GM12878 (cell line): ENCODE measurements at regions not wholly inside any gene's neighbourhood (a gene's known extent, or its start where the extent isn't known, plus 50 kb on each side); places are given as distances from the start of the nearest gene placed in this dataset.

Source experiments
- ATAC-seq: fragments of 200-7000 bp; cut with Tn5 transposase; 3 replicates; pipeline ENCODE4 v1.9.1; 2020; ENCODE audit warnings: mild to moderate bottlenecking, moderate library complexity
- BruUV-seq: library from RNA; stranded (reverse); fragments of 400-500 nt; replicated peaks from 2 replicates; lab custom pipeline; 2021; lab: Mats Ljungman, UMichigan
- CTCF ChIA-PET: fragments of 300-600 bp; sonication (Branson Sonifier 250); formaldehyde crosslinking; extraction: SDS; loops from one replicate; lab custom pipeline; 2021; ENCODE audit warnings: inconsistent platforms; lab: Yijun Ruan, JAX
- POLR2A ChIA-PET: fragments of 350-600 bp; formaldehyde crosslinking; extraction: SDS; loops from one replicate; lab custom pipeline; 2021; ENCODE audit warnings: inconsistent platforms; lab: Charles Lee
- RAD21 ChIA-PET: fragments of 300-600 bp; sonication (Branson Sonifier 250); formaldehyde crosslinking; loops from one replicate; lab custom pipeline; 2023; ENCODE audit warnings: antibody characterized with exemption; ENCODE audit not compliant: unreplicated experiment; lab: Charles Lee
- SMC1A ChIA-PET: fragments of 300-600 bp; sonication (Branson Sonifier 250); formaldehyde crosslinking; loops from one replicate; lab custom pipeline; 2023; ENCODE audit not compliant: unreplicated experiment, uncharacterized antibody; lab: Charles Lee
- DNase-seq: peaks from one replicate; pipeline ENCODE4 v3.0.0-alpha.2; 2011; ENCODE audit warnings: low read depth, low spot score
- FAIRE-seq: peaks from 3 replicates; lab custom pipeline; 2011; peaks lifted over from hg19 to GRCh38; lab: Jason Lieb, UNC
- H2AFZ ChIP-seq: 2 replicates; pipeline ENCODE4 v1.6.0; 2011; ENCODE audit warnings: low read depth, low read length, control low read depth; ENCODE audit not compliant: control insufficient read depth
- H3K27ac ChIP-seq: 2 replicates; pipeline ENCODE4 v1.5.1; 2011; ENCODE audit warnings: control low read depth; ENCODE audit not compliant: control insufficient read depth, insufficient read depth
- H3K27me3 ChIP-seq, 2 experiments: replicated peaks in 1 of 2; 2 replicates each; pipeline versions ENCODE4 v1.6.0 to v1.6.1; 2011; ENCODE audit warnings: low read length in 1 of 2; ENCODE audit not compliant: control insufficient read depth in 2 of 2, insufficient read depth in 2 of 2
- H3K36me3 ChIP-seq, 2 experiments: 2 replicates each; pipeline ENCODE4 v1.5.1; 2011; ENCODE audit warnings: low read length in 1 of 2; ENCODE audit not compliant: control insufficient read depth in 2 of 2, insufficient read depth in 2 of 2
- H3K4me1 ChIP-seq: 2 replicates; pipeline ENCODE4 v1.6.1; 2011; ENCODE audit warnings: mild to moderate bottlenecking, low read length, moderate library complexity, mixed read lengths; ENCODE audit not compliant: control insufficient read depth, insufficient read depth
- H3K4me2 ChIP-seq: 2 replicates; pipeline ENCODE4 v1.6.0; 2011; ENCODE audit warnings: control low read depth; ENCODE audit not compliant: control insufficient read depth, insufficient read depth
- H3K4me3 ChIP-seq: fragments of 200-600 bp; sonication (generic); 2 replicates; pipeline ENCODE4 v1.5.1; 2016
- H3K79me2 ChIP-seq: 2 replicates; pipeline ENCODE4 v1.6.0; 2011; ENCODE audit warnings: low read length; ENCODE audit not compliant: control insufficient read depth, insufficient read depth
- H3K9ac ChIP-seq: 2 replicates; pipeline ENCODE4 v1.8.0; 2011; ENCODE audit warnings: low read length, control low read depth, mixed read lengths; ENCODE audit not compliant: control insufficient read depth, insufficient read depth
- H3K9me3 ChIP-seq: replicated peaks from 3 replicates; pipeline ENCODE4 v1.5.1; 2011; ENCODE audit warnings: mild to moderate bottlenecking, low read length; ENCODE audit not compliant: control insufficient read depth, insufficient read depth
- H4K20me1 ChIP-seq: 2 replicates; pipeline ENCODE4 v1.6.0; 2011; ENCODE audit not compliant: control insufficient read depth, insufficient read depth
- CHD2 ChIP-seq: IDR thresholded peaks from 2 replicates; pipeline ENCODE4 v1.6.1; 2011; ENCODE audit warnings: low read depth, low read length, improper control_type of control experiment, borderline replicate concordance
- E4F1 ChIP-seq: fragments of 450-650 bp; IDR thresholded peaks from 2 replicates; pipeline ENCODE4 v1.6.1; 2018; ENCODE audit warnings: borderline replicate concordance, mild to moderate bottlenecking; ENCODE audit not compliant: partially characterized antibody
- REST ChIP-seq: IDR thresholded peaks from 2 replicates; pipeline ENCODE4 v1.6.1; 2012; ENCODE audit warnings: mild to moderate bottlenecking, low read depth, low read length
- SMC3 ChIP-seq: IDR thresholded peaks from 2 replicates; pipeline ENCODE4 v1.6.1; 2011; ENCODE audit warnings: low read length, improper control_type of control experiment, borderline replicate concordance
- SP1 ChIP-seq: IDR thresholded peaks from one replicate; pipeline ENCODE4 v1.6.1; 2011; ENCODE audit warnings: low read depth, low read length
- TCF7 ChIP-seq: IDR thresholded peaks from 2 replicates; pipeline ENCODE4 v1.6.1; 2014; ENCODE audit warnings: antibody characterized with exemption, borderline replicate concordance
- WGBS: methylation state at CpG from one replicate; pipeline ENCODE4 v1.1.6; 2016; ENCODE audit warnings: low lambda C conversion rate; ENCODE audit not compliant: insufficient replicate concordance, insufficient coverage; ENCODE audit errors: missing lambda C conversion rate; 5-methylcytosine and 5-hydroxymethylcytosine counted together
- in situ Hi-C: fragments of 300-500 bp; cut with MboI; formaldehyde crosslinking; loops from 9 replicates; pipeline ENCODE4 v1.14.3; 2018; ENCODE audit warnings: mixed read lengths
- intact Hi-C: fragments of 100-400 bp; cut with micrococcal nuclease; formaldehyde crosslinking; loops from one replicate; pipeline ENCODE4 v1.14.2; 2022; ENCODE audit not compliant: unreplicated experiment

- Histone ChIP-seq H3K36me3 (no peaks in the 10 kb centered on the region), H3K9me3 (no peaks in the 10 kb centered on the region), H3K4me1 (no peaks in the 10 kb centered on the region), H3K27ac (no peak overlapping the region), H3K9ac (no peak overlapping the region), H3K27me3 (no peaks in the 10 kb centered on the region), H3K4me3 (no peak overlapping the region), H2AFZ (no peak overlapping the region), H3K79me2 (no peaks in the 10 kb centered on the region), H4K20me1 (no peaks in the 10 kb centered on the region), H3K4me2 (no peak overlapping the region)
- WGBS: 13% methylated on average over 5 of the region's 5 CpGs
- RAD21 ChIA-PET: no interaction called here
- DNase-seq (no peak), ATAC-seq (no peak), FAIRE-seq (no peak)
- in situ Hi-C loops (no loop called here), intact Hi-C loops (no loop called here)
- no TSS peak for BruUV-seq
- POLR2A ChIA-PET: no interaction called here
- SMC1A ChIA-PET: no interaction called here
- TF ChIP-seq E4F1 (no peak), CHD2 (no peak), SP1 (no peak), SMC3 (no peak), TCF7 (no peak), REST (no peak)
- CTCF ChIA-PET: interaction anchor here (0.7 to 2.5 kb wide), 4 partner anchors 9 to 409 kb away, joined by 3 to 12 read pairs (median 3); no protein-coding TSS in a partner anchor
Measured at GRCh38 chr9:7236186-7236585, 478.4 kb downstream of the KDM4C start.
